Lower lobe of right lung (tissue), 2 donors: ENCODE measurements at regions not wholly inside any gene's neighbourhood (a gene's known extent, or its start where the extent isn't known, plus 50 kb on each side); places are given as distances from the start of the nearest gene placed in this dataset.
"Not testable (repeated sequence)": the region's sequence is repeated elsewhere in the genome, so short reads cannot be mapped to it uniquely, and the experiment has no call there.

ENCODE experiments used
- ATAC-seq, 2 donors: fragments of 200-7000 bp; cut with Tn5 transposase; one replicate each; pipeline ENCODE4 v1.9.1; 2020 to 2022; ENCODE audit warnings: mild to moderate bottlenecking in 2 of 2, moderate library complexity in 2 of 2
- DNase-seq: peaks from one replicate; pipeline ENCODE4 v3.0.0-alpha.2; 2020
- H3K27ac ChIP-seq: fragments of 200-600 bp; one replicate; pipeline ENCODE4 v1.8.0; 2022
- H3K27me3 ChIP-seq: fragments of 200-600 bp; one replicate; pipeline ENCODE4 v1.8.0; 2022; ENCODE audit warnings: low read depth
- H3K36me3 ChIP-seq: fragments of 200-600 bp; one replicate; pipeline ENCODE4 v1.8.0; 2022; ENCODE audit warnings: mild to moderate bottlenecking
- H3K4me1 ChIP-seq: fragments of 200-600 bp; one replicate; pipeline ENCODE4 v1.8.0; 2022
- H3K4me3 ChIP-seq: fragments of 200-600 bp; one replicate; pipeline ENCODE4 v1.8.0; 2022; ENCODE audit warnings: mild to moderate bottlenecking
- H3K9me3 ChIP-seq: fragments of 200-600 bp; one replicate; pipeline ENCODE4 v1.8.0; 2022
- intact Hi-C: fragments of 100-400 bp; cut with DNase I; formaldehyde crosslinking; loops from one replicate; pipeline ENCODE4 v1.11.0; 2022
- TF ChIP-seq, protein P1 (sequence below): fragments of 200-600 bp; IDR thresholded peaks from one replicate; pipeline ENCODE4 v1.8.0; 2022; ENCODE audit warnings: antibody characterized with exemption, mild to moderate bottlenecking
- donor health status: DM: no; HTN: yes; CAD: no; lungs with severe emphysema.

DNA sequence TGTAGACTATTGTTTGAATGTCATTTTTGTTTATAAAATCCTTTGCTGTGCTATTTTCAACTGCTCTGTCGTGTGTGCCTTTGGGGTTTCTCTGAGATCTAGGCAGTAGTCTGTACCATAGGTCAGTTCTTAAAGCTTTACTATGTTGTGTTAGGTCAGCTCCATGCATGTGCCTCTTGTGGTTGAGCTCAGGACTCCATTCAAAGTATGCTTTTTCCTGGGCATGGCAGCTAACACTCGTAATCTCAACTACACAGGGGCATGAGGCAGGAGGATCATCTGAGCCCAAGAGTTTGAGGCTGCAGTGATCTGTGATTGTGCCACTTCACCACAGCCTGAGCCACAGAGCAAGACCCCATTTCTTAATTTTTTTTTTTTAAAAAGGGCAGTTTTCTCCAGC lies 174.4 kb upstream of the SPHKAP start:
- TF ChIP-seq, protein P1, sequence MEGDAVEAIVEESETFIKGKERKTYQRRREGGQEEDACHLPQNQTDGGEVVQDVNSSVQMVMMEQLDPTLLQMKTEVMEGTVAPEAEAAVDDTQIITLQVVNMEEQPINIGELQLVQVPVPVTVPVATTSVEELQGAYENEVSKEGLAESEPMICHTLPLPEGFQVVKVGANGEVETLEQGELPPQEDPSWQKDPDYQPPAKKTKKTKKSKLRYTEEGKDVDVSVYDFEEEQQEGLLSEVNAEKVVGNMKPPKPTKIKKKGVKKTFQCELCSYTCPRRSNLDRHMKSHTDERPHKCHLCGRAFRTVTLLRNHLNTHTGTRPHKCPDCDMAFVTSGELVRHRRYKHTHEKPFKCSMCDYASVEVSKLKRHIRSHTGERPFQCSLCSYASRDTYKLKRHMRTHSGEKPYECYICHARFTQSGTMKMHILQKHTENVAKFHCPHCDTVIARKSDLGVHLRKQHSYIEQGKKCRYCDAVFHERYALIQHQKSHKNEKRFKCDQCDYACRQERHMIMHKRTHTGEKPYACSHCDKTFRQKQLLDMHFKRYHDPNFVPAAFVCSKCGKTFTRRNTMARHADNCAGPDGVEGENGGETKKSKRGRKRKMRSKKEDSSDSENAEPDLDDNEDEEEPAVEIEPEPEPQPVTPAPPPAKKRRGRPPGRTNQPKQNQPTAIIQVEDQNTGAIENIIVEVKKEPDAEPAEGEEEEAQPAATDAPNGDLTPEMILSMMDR: no peak
- DNase-seq (no peak), ATAC-seq (no peak)
- H3K4me1 ChIP-seq: no peaks in the 10 kb centered on the region
- H3K27ac ChIP-seq: no peak overlapping the region
- H3K9me3 ChIP-seq: no peaks in the 10 kb centered on the region
- H3K36me3 ChIP-seq: no peaks in the 10 kb centered on the region
- H3K27me3 ChIP-seq: no peaks in the 10 kb centered on the region
- intact Hi-C loops: no loop called here
- H3K4me3 ChIP-seq: no peak overlapping the region

DNA sequence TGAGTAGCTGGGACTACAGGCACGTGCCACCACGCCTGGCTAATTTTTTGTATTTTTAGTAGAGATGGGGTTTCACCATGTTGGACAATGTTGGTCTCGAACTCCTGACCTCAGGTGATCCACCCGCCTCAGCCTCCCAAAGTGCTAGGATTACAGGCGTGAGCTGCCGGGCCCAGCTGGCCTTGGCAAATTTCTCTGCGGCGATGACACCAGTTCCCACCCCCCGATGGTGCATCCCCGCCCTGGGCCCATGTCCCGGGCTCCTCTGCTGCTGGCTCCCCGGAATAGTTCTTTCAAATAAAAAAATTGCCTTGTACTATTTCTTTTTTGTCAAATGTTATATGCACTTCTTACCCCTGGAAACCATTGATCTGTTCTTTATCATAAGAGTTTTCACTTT lies 171.5 kb upstream of the SPHKAP start:
- ATAC-seq, H3K4me3 ChIP-seq, H3K4me1 ChIP-seq, H3K36me3 ChIP-seq, DNase-seq, H3K9me3 ChIP-seq, H3K27ac ChIP-seq, intact Hi-C loops, H3K27me3 ChIP-seq: not testable (repeated sequence)

DNA sequence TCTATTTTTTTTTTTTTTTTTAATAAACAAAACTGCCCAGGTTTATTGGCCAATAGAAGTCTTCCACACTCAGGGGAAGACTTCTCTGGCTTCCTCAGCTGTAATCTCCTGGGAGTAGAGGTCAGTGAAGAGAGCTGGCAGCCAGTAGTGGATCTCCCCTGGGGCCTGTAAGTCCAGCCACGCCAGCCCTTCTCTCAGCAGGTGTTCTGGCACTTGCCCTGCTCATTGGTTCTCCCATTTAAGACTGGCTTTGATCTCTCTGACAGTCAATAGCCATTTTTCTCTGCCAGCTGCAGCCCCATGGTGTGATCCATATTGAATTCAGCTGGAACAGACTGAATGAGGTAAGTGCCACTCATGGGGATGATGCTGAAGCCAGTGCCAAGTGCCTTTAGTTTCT lies 170.6 kb upstream of the SPHKAP start:
- no peak overlapping the region for H3K4me3 ChIP-seq
- intact Hi-C loops: no loop called here
- no peaks in the 10 kb centered on the region for H3K4me1 ChIP-seq
- no peaks in the 10 kb centered on the region for H3K27me3 ChIP-seq
- H3K27ac ChIP-seq: no peak overlapping the region
- no peaks in the 10 kb centered on the region for H3K36me3 ChIP-seq
- no peaks in the 10 kb centered on the region for H3K9me3 ChIP-seq
- DNase-seq: no peak
- no peak for ATAC-seq
- TF ChIP-seq, protein P1: no peak

DNA sequence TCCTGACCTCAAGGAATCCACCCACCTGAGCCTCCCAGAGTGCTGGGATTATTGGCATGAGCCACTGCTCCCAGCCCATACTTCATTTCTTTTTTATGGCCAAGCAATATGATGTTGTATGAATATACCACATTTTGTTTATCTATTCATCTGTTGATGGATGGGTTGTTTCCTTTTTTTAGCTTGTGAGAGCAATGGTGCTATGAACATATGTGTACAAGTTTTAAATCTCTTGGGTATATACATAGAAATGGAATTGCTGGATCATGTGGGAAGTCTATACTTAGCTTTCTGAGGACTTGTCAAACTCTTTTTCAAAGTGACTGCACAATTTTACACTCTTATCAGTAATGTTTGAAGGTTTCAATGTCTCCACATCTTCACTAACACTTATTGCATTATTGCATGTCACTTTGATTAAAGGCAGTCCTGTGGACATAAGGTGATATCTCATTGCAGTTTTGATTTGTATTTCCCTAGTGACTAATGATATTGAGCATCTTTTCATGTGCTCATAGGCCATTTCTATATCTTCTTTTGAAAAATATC lies 167.1 kb upstream of the SPHKAP start:
- no peaks in the 10 kb centered on the region for H3K36me3 ChIP-seq
- H3K27me3 ChIP-seq: no peaks in the 10 kb centered on the region
- H3K27ac ChIP-seq: no peak overlapping the region
- H3K9me3 ChIP-seq: no peaks in the 10 kb centered on the region
- TF ChIP-seq, protein P1: no peak
- intact Hi-C loops: no loop called here
- H3K4me1 ChIP-seq: no peaks in the 10 kb centered on the region
- no peak for DNase-seq
- no peak overlapping the region for H3K4me3 ChIP-seq
- no peak for ATAC-seq

DNA sequence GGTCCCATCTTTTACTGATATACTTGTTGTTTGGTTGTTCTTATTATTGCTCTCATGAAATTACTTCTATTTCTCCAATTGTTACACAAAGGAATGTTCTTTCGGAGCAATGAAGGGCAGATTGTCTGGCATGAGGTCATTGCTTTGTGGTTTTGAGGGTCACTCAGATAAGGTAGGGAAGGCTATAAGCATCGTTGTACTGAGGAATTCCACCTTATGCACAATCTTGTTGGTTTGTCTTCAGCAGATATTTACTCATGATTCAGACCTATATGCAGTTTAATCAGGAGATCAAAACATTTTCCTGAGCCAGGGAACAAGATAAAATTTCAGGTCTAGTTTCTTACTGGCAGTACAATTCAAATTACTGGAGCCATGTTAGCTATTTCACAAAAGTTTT lies 163.0 kb upstream of the SPHKAP start:
- no peak overlapping the region for H3K27ac ChIP-seq
- no peaks in the 10 kb centered on the region for H3K36me3 ChIP-seq
- no peaks in the 10 kb centered on the region for H3K27me3 ChIP-seq
- no peaks in the 10 kb centered on the region for H3K4me1 ChIP-seq
- H3K9me3 ChIP-seq: no peaks in the 10 kb centered on the region
- no peak overlapping the region for H3K4me3 ChIP-seq
- intact Hi-C loops: no loop called here
- ATAC-seq (no peak), DNase-seq (no peak)
- TF ChIP-seq, protein P1: no peak

DNA sequence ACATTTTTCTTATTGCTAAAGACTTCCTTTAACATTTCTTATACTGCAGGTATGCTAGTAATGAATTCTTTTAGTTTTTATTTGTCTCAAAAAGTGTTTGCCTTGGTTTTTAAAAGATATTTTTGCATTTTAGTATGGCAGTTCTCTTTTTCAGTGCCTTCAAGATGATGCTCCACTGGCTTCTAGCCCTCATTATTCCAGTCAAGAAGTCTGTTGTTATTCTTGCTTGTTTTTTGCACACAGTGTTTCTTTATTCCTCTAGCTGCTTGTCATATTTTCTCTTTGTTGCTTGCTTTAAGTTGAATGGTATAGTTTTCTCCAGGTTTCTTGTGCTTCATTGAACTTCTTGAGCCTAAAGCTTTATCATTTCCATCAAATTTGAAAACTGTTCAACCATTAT lies 158.0 kb upstream of the SPHKAP start:
- no peak for ATAC-seq
- intact Hi-C loops: no loop called here
- no peak overlapping the region for H3K4me3 ChIP-seq
- no peaks in the 10 kb centered on the region for H3K36me3 ChIP-seq
- H3K27ac ChIP-seq: no peak overlapping the region
- TF ChIP-seq, protein P1: no peak
- H3K4me1 ChIP-seq: no peaks in the 10 kb centered on the region
- no peak for DNase-seq
- no peaks in the 10 kb centered on the region for H3K27me3 ChIP-seq
- H3K9me3 ChIP-seq: no peaks in the 10 kb centered on the region
